ENCODE measurements at regions not wholly inside any gene's neighbourhood (a gene's known extent, or its start where the extent isn't known, plus 50 kb on each side); places are given as distances from the start of the nearest gene placed in this dataset.
"Not testable (repeated sequence)": the region's sequence is repeated elsewhere in the genome, so short reads cannot be mapped to it uniquely, and the experiment has no call there.

DNA sequence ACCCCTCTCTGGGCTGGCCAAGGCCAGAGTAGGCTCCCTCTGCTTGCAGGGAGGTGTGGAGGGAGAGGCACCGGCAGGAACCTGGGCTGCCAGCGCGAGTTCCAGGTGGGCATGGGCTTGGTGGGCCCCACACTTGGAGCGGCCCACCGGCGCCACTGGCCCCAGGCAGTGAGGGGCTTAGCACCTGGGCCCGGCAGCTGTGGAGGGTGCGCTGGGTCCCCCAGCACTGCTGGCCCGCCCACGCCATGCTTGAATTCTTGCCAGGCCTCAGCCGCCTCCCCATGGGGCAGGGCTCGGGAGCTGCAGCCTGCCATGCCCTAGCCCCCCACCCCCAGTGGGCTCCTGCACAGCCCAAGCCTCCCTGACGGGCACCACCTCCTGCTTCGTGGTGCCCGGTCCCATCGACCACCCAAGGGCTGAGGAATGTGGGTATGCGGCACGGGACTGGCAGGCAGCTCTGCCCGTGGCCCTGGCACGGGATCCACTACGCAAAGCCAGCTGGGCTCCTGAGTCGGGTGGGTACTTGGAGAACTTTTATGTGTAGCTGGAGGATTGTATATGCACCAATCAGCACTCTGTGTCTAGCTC, 1648.0 kb downstream of the OLFM4 start:
- Histone ChIP-seq H3K4me3 (ENCODE audit: low read length) (no peak overlapping the region), H3K9ac (ENCODE audit: low read depth, low read length) (no peak overlapping the region), H3K27me3 (ENCODE audit: insufficient read depth, low read length) (no peaks in the 10 kb centered on the region), H3K27ac (ENCODE audit: low read depth, low read length) (no peak overlapping the region), H3K9me3 (ENCODE audit: insufficient read depth, low read depth, low read length) (peaks cover 5% of the 10 kb centered on the region), H3K36me3 (ENCODE audit: insufficient read depth, low read length) (no peaks in the 10 kb centered on the region), H3K4me1 (ENCODE audit: insufficient read depth, low read length) (no peaks in the 10 kb centered on the region)
- WGBS, result 92% methylated on average over 22 of the region's 22 CpGs

DNA sequence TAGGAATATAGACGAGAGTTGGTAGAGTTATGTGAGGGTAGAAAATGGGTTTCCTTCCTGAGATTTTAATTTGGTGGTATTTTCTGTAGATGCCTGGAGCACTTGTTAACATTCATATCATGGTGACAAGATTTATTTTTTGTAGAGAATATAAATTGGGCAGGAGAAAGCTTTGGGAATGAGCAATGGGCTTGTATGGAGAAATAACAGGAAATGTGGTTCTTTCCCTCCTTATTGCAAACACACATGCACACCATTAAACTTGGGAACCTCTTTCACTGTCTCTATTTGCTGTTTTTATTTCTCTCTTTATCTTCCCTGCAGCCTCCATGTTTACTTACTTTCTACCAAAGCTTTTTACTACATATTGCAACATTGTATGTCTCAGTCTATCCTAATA, 1653.6 kb downstream of the OLFM4 start:
- Histone ChIP-seq H3K4me3 (ENCODE audit: low read length) (no peak overlapping the region), H3K4me1 (ENCODE audit: insufficient read depth, low read length) (no peaks in the 10 kb centered on the region), H3K9me3 (ENCODE audit: insufficient read depth, low read depth, low read length) (no peaks in the 10 kb centered on the region), H3K9ac (ENCODE audit: low read depth, low read length) (no peak overlapping the region), H3K27me3 (ENCODE audit: insufficient read depth, low read length) (no peaks in the 10 kb centered on the region), H3K36me3 (ENCODE audit: insufficient read depth, low read length) (no peaks in the 10 kb centered on the region), H3K27ac (ENCODE audit: low read depth, low read length) (no peak overlapping the region)
- 96% methylated on average over 1 of the region's 1 CpG for WGBS

DNA sequence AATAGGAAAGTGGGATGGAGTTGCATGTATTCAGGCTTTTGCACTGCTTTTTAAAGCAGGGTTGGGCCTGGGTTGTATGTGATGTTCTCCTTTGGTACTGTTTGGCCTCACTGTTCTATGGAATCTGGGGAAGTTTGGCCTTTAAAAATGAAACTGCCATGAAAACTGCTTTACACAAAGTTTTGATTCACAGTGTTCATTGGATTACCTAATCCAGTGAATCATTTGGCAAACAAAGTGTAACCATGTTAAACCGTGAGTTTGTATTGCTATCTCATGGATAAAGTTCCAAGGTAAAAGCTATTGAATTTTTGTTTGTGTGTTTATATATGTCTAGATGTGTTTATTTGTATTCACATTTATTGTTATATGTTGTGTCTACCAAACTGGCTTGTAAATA, 1658.6 kb downstream of the OLFM4 start:
- H3K9me3 ChIP-seq (ENCODE audit: insufficient read depth, low read depth, low read length), result peaks cover 9% of the 10 kb centered on the region
- no peaks in the 10 kb centered on the region for H3K36me3 ChIP-seq (ENCODE audit: insufficient read depth, low read length)
- H3K4me1 ChIP-seq (ENCODE audit: insufficient read depth, low read length), result no peaks in the 10 kb centered on the region
- H3K4me3 ChIP-seq (ENCODE audit: low read length), result no peak overlapping the region
- H3K9ac ChIP-seq (ENCODE audit: low read depth, low read length), result no peak overlapping the region
- H3K27me3 ChIP-seq (ENCODE audit: insufficient read depth, low read length), result no peaks in the 10 kb centered on the region
- 87% methylated on average over 1 of the region's 1 CpG for WGBS
- H3K27ac ChIP-seq (ENCODE audit: low read depth, low read length), result no peak overlapping the region

DNA sequence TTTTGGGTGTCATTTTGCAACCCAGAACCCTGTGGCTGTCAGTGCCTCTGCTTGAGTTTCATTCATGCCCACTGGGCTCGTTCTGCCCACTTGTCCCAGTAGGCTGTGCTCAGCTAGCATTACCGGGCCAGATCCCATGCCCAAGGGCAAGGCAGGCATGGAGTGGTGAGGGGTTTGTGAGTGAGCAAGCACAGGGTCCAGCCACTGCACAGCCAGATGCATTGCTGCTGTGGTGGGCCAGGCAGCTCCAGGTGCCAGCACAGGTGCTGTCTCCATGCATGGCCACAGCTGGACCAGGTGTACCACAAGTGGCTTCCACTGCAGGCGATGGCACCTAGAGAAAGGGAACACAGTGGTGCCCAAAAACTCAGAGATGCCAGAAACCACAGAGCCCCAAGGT, 1671.2 kb downstream of the OLFM4 start:
- WGBS, result 95% methylated on average over 3 of the region's 3 CpGs
- no peaks in the 10 kb centered on the region for H3K9me3 ChIP-seq (ENCODE audit: insufficient read depth, low read depth, low read length)

DNA sequence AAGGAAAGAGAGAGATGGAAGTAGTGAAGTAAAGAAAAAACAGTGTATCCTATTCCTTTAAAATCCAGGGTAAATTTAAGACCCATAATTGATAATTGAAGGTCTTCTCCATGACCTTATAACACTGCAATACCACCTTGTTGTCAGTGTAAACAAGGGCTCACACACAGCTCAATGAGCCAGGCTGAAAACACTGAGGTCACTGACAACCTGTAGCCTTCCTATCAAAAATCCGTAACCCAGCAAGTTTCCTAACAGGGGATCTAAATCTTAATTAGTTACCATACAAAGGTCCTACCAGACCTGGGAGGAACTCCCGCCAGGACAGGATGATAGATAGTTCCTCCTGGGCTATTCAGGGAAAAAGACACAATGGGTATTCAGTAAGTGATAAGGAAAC, 1677.1 kb downstream of the OLFM4 start:
- H3K27me3 ChIP-seq (ENCODE audit: insufficient read depth, low read length), result no peaks in the 10 kb centered on the region
- H3K36me3 ChIP-seq (ENCODE audit: insufficient read depth, low read length), result no peaks in the 10 kb centered on the region
- H3K4me3 ChIP-seq (ENCODE audit: low read length), result no peak overlapping the region
- H3K9me3 ChIP-seq (ENCODE audit: insufficient read depth, low read depth, low read length), result peaks cover 7% of the 10 kb centered on the region; the same call in 1 of the 2 replicates
- no peak overlapping the region for H3K9ac ChIP-seq (ENCODE audit: low read depth, low read length)
- 91% methylated on average over 2 of the region's 2 CpGs for WGBS
- H3K4me1 ChIP-seq (ENCODE audit: insufficient read depth, low read length), result no peaks in the 10 kb centered on the region
- H3K27ac ChIP-seq (ENCODE audit: low read depth, low read length), result no peak overlapping the region

More for the DNA sequence above, 1671.2 kb downstream of the OLFM4 start:
- Histone ChIP-seq H3K4me3 (ENCODE audit: low read length) (no peak overlapping the region), H3K27me3 (ENCODE audit: insufficient read depth, low read length) (no peaks in the 10 kb centered on the region), H3K9ac (ENCODE audit: low read depth, low read length) (no peak overlapping the region), H3K27ac (ENCODE audit: low read depth, low read length) (no peak overlapping the region), H3K36me3 (ENCODE audit: insufficient read depth, low read length) (no peaks in the 10 kb centered on the region), H3K4me1 (ENCODE audit: insufficient read depth, low read length) (no peaks in the 10 kb centered on the region)

DNA sequence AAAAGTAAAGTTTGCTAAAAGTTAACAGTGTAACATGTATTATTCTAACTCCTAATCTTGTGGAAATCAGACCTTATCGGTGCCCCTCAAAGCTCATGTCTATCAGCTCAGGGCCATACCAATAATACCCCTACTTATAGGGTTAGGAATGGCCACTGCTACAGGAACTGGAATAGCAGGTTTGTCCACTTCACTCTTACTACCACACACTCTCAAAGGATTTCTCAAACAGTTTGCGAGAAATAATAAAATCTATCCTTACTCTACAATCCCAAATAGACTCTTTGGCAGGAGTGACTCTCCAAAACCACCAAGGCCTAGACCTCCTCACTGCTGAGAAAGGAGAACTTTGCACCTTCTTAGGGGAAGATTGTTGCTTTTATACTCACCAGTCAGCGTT, 1677.7 kb downstream of the OLFM4 start:
- Histone ChIP-seq H3K9ac (ENCODE audit: low read depth, low read length) (no peak overlapping the region), H3K27ac (ENCODE audit: low read depth, low read length) (no peak overlapping the region), H3K27me3 (ENCODE audit: insufficient read depth, low read length) (no peaks in the 10 kb centered on the region), H3K4me3 (ENCODE audit: low read length) (no peak overlapping the region), H3K36me3 (ENCODE audit: insufficient read depth, low read length) (no peaks in the 10 kb centered on the region), H3K9me3 (ENCODE audit: insufficient read depth, low read depth, low read length) (peaks cover 7% of the 10 kb centered on the region; the same call in 1 of the 2 replicates), H3K4me1 (ENCODE audit: insufficient read depth, low read length) (no peaks in the 10 kb centered on the region)
- 99% methylated on average over 3 of the region's 3 CpGs for WGBS

DNA sequence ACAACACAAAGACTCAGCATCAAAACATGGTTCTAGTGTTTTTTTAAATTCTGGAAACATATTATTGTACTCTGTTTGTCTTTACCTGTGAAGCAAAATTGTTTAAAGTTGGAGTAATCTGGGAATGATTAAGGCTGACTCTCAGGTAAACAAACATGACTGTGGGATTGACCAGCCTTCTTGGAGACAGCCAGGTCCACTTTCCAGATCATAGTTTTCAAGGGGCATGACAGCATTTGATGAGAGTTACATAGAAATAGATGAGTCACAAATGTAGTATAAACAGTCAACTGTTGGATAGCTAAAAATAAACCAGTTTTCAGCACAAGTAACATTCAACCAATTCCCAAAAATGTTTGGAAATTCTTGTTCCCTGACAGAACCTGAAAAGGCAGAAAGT, 1680.9 kb downstream of the OLFM4 start:
- H3K9me3 ChIP-seq (ENCODE audit: insufficient read depth, low read depth, low read length), result peaks cover 7% of the 10 kb centered on the region; the same call in 1 of the 2 replicates
- H3K27ac ChIP-seq (ENCODE audit: low read depth, low read length), result no peak overlapping the region

DNA sequence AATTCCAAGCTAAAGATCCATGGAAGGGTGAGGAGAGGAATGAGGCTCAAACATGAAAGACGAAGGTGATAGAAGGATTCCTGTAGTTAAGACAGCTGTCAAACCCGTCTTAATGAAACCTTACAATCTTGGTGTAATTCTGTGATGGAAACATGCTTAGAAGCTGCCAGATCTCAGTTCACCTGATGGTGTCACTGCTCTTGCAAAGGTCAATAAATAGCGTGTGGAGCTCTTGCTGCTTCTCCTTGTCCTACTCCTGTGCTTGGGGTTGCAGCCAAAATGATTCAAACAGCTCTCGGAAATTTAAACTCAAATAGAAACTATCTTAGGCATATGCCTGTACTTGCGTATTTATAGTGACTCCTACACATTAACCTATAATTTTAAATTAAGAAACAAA, 1705.0 kb downstream of the OLFM4 start:
- H3K9ac ChIP-seq (ENCODE audit: low read depth, low read length), result no peak overlapping the region
- 54% methylated on average over 5 of the region's 5 CpGs for WGBS
- no peaks in the 10 kb centered on the region for H3K36me3 ChIP-seq (ENCODE audit: insufficient read depth, low read length)
- H3K4me1 ChIP-seq (ENCODE audit: insufficient read depth, low read length), result peaks cover 10% of the 10 kb centered on the region; the same call in 1 of the 2 replicates
- no peaks in the 10 kb centered on the region for H3K27me3 ChIP-seq (ENCODE audit: insufficient read depth, low read length)
- H3K4me3 ChIP-seq (ENCODE audit: low read length), result no peak overlapping the region
- H3K27ac ChIP-seq (ENCODE audit: low read depth, low read length), result no peak overlapping the region
- peaks cover 6% of the 10 kb centered on the region; the same call in 1 of the 2 replicates for H3K9me3 ChIP-seq (ENCODE audit: insufficient read depth, low read depth, low read length)

More for the DNA sequence above, 1680.9 kb downstream of the OLFM4 start:
- no peaks in the 10 kb centered on the region for H3K36me3 ChIP-seq (ENCODE audit: insufficient read depth, low read length)
- no peak overlapping the region for H3K9ac ChIP-seq (ENCODE audit: low read depth, low read length)
- no peaks in the 10 kb centered on the region for H3K4me1 ChIP-seq (ENCODE audit: insufficient read depth, low read length)
- H3K4me3 ChIP-seq (ENCODE audit: low read length), result no peak overlapping the region
- no peaks in the 10 kb centered on the region for H3K27me3 ChIP-seq (ENCODE audit: insufficient read depth, low read length)

DNA sequence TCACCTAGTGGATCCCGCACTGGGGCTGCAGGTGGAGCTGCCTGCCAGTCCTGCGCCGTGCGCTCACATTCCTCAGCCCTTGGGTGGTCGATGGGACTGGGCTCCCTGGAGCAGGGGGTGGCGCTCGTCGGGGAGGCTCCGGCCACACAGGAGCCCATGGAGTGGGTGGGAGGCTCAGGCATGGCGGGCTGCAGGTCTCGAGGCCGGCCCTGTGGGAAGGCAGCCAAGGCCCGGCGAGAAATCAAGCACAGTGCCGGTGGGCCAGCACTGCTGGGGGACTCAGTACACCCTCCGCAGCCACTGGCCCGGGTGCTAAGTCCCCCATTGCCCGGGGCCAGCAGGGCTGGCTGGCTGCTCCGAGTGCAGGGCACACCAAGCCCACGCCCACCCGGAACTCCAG, 1708.6 kb downstream of the OLFM4 start:
- not testable (repeated sequence) for H3K9ac ChIP-seq (ENCODE audit: low read depth, low read length); H3K36me3 ChIP-seq (ENCODE audit: insufficient read depth, low read length); H3K9me3 ChIP-seq (ENCODE audit: insufficient read depth, low read depth, low read length); H3K4me3 ChIP-seq (ENCODE audit: low read length); H3K4me1 ChIP-seq (ENCODE audit: insufficient read depth, low read length); H3K27me3 ChIP-seq (ENCODE audit: insufficient read depth, low read length); H3K27ac ChIP-seq (ENCODE audit: low read depth, low read length)
- 99% methylated on average over 21 of the region's 21 CpGs for WGBS

DNA sequence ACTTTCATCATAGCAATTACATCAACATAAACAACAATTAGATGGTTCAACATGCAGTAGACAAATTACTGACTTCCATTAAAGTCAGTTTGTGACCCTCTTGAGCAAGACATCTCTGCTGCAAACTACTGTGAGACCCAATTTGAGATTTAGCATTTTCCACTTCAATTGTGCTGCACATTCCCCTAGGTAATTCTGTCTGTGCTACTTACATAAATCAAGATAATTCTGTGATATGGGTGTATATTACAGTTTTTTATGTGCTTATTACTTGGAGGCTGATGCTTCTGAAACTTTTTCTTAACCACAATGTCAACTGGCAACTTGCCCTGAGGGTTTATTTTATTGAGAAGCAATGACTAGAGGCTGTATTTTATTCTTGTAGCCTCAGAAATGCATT, 1714.4 kb downstream of the OLFM4 start:
- H3K27me3 ChIP-seq (ENCODE audit: insufficient read depth, low read length), result no peaks in the 10 kb centered on the region
- no peaks in the 10 kb centered on the region for H3K9me3 ChIP-seq (ENCODE audit: insufficient read depth, low read depth, low read length)
- no peaks in the 10 kb centered on the region for H3K36me3 ChIP-seq (ENCODE audit: insufficient read depth, low read length)
- no peaks in the 10 kb centered on the region for H3K4me1 ChIP-seq (ENCODE audit: insufficient read depth, low read length)
- no peak overlapping the region for H3K4me3 ChIP-seq (ENCODE audit: low read length)
- no peak overlapping the region for H3K27ac ChIP-seq (ENCODE audit: low read depth, low read length)
- no peak overlapping the region for H3K9ac ChIP-seq (ENCODE audit: low read depth, low read length)

DNA sequence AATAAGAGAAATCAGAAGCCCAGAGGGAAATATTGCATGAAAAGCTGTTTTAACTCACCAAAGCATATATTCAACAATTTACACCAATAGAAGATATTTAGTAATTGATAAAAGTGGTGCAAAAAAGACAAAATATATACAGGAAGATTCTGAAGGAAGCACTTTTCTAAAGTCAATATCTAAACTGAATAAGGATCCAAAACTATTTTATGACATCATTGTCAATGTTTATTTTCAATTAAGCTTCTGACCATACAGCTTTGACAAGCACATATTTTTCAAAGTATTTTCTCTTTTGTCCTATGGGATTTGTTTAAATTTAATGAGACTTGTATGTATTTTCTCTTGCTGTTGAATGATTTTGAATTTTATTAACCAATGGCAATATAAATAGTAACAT, 1716.1 kb downstream of the OLFM4 start:
- H3K27ac ChIP-seq (ENCODE audit: low read depth, low read length), result no peak overlapping the region

DNA sequence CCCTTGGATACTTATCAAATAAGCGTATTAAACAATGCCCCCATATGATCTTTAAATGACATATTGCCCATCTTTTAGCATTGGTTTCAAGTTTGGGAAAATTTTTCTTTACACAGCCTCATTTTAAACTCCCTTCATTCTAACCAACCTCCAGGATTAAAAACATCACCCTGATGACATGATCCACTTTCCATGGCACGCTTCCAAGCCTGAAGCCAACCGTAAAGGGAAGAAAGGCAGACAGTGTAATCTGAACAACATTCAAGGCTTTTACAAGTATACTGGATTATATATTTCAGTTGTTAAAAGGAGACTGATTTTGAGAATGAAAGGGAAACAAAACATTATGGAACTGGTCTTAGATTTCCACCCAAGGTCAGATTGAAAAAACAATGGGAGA, 1721.9 kb downstream of the OLFM4 start:
- Histone ChIP-seq H3K27ac (ENCODE audit: low read depth, low read length) (no peak overlapping the region), H3K4me3 (ENCODE audit: low read length) (no peak overlapping the region), H3K27me3 (ENCODE audit: insufficient read depth, low read length) (no peaks in the 10 kb centered on the region), H3K4me1 (ENCODE audit: insufficient read depth, low read length) (no peaks in the 10 kb centered on the region), H3K36me3 (ENCODE audit: insufficient read depth, low read length) (no peaks in the 10 kb centered on the region), H3K9ac (ENCODE audit: low read depth, low read length) (no peak overlapping the region), H3K9me3 (ENCODE audit: insufficient read depth, low read depth, low read length) (no peaks in the 10 kb centered on the region)
- 98% methylated on average over 3 of the region's 3 CpGs for WGBS

More for the DNA sequence above, 1716.1 kb downstream of the OLFM4 start:
- H3K9ac ChIP-seq (ENCODE audit: low read depth, low read length), result no peak overlapping the region
- no peaks in the 10 kb centered on the region for H3K4me1 ChIP-seq (ENCODE audit: insufficient read depth, low read length)
- no peaks in the 10 kb centered on the region for H3K9me3 ChIP-seq (ENCODE audit: insufficient read depth, low read depth, low read length)
- no peaks in the 10 kb centered on the region for H3K27me3 ChIP-seq (ENCODE audit: insufficient read depth, low read length)
- H3K4me3 ChIP-seq (ENCODE audit: low read length), result no peak overlapping the region
- no peaks in the 10 kb centered on the region for H3K36me3 ChIP-seq (ENCODE audit: insufficient read depth, low read length)
